NT2/D1 (cell line): ENCODE measurements at regions not wholly inside any gene's neighbourhood (a gene's known extent, or its start where the extent isn't known, plus 50 kb on each side); places are given as distances from the start of the nearest gene placed in this dataset.

Experiments
- SUZ12 ChIP-seq: IDR thresholded peaks from 2 replicates; pipeline ENCODE4 v1.6.1; 2011; ENCODE audit not compliant: insufficient read length, insufficient read depth; ENCODE audit errors: extremely low read depth
- YY1 ChIP-seq: IDR thresholded peaks from 2 replicates; pipeline ENCODE4 v1.6.1; 2011; ENCODE audit not compliant: insufficient read length, insufficient read depth
- ZNF274 ChIP-seq: IDR thresholded peaks from 2 replicates; pipeline ENCODE4 v1.6.1; 2011; ENCODE audit warnings: mild to moderate bottlenecking, low read depth, low read length

GRCh38 chr17:79369532-79369931 is 241.3 kb downstream of the RBFOX3 start:
- TF ChIP-seq ZNF274, result no peak
- TF ChIP-seq SUZ12, result no peak
- no peak for TF ChIP-seq YY1
